SH-SY5Y (cell line): ENCODE measurements at regions not wholly inside any gene's neighbourhood (a gene's known extent, or its start where the extent isn't known, plus 50 kb on each side); places are given as distances from the start of the nearest gene placed in this dataset.

ENCODE experiments used
- GATA2 ChIP-seq: IDR thresholded peaks from 2 replicates; pipeline ENCODE4 v1.6.1; 2011; ENCODE audit warnings: mild to moderate bottlenecking, low read depth, low read length
- GATA3 ChIP-seq: IDR thresholded peaks from 2 replicates; pipeline ENCODE4 v1.6.1; 2011; ENCODE audit warnings: low read depth, mild to moderate bottlenecking, low read length, moderate library complexity

DNA sequence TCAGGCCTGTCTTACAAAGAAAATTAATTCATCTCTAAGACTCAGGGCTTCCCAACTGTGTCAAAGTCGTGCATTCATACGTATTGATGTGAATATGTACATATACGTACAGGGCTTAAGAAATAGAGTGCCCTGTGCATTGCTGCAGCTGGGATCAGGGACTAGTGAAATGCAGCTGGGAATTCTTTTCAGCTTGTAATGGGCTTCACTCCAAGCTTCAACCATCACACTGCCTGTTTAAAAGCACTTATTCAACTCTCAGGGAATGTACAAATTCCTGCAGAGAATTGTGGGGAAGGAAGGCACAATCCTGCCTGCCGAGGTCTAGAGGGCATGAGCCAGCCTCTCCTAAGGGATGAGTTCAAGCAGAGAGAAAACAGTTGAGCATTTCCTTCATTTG is 59.6 kb upstream of the MAN2A1 start:
- TF ChIP-seq GATA3 (no peak), GATA2 (no peak)

DNA sequence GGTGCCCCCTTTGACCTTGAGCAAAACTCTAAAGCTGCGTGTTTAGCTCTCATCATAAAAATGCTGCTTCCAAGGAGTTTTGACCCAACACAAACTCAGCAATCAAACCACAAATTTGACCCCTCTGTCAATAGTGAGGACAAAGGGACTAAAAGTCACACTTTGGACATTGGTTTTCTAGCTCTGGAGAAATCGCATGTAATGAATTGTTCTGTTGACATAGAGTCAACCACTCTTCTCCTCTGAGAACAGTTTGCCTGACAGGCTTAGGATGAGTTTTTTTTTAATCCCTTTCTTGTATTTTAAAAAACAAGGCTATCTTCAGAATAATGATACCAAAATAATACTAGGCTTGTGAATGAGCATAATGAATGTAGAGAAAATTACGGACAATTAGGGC is 61.1 kb upstream of the MAN2A1 start:
- TF ChIP-seq GATA3 (no peak), GATA2 (no peak)

DNA sequence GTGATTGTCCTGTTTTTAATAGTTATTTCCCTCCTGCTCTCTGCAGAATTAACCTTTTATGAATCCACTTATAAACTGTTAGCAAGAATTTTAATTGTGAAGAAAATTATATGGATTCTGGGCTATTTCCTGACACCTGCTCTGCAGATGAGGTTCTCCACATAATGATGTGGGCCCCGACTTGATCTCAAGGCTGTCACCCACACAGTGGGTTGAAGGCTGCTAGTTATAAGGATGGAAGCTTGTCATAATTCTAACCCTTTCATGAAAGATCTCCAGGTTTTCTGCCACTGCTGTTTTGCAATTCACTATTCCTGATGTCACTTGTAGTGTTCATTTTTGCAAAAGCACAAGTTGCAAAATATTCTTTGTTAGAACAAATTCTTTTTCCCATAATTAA is 69.1 kb upstream of the MAN2A1 start:
- no peak for TF ChIP-seq GATA3

DNA sequence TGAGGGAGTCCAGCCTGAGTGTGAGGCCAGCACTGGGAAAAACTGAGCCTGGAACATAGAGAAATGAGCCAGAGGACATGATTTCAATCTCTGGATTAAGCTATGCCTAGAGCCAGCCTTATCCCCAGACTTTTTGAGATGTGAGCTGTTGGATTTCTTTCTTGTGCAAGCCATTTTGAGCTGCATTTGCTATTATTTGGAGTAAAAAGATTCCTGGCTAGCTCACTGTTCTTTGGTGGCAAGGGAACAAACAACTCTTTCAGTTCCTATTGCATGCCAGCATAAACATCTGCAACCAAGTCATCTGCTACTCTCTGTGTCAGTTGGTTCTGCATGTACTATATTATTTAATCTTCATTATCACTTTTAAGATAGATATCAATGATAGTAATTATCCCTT is 70.1 kb upstream of the MAN2A1 start:
- no peak for TF ChIP-seq GATA2
- no peak for TF ChIP-seq GATA3

DNA sequence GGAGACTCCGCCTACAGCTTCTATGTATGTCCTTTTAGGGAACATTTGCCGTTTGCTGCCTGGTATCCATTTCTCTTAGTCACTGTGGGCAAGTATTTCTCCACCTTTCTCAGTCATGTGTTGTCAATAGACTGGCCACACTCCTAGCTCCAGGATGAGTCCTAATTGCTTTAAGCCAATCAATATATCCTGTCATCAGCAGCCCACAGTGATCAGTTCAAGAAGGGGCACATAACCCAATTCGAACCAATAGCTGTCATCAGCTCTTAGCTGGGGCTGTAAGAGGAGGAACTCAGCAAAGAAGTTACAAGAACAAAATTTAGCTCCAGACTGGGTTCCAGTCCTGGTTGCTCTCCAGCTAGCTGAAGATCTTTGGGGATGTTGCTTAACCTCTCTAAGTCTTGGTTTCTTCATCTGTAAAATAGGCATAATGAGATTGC is 70.7 kb upstream of the MAN2A1 start:
- TF ChIP-seq GATA3 (no peak), GATA2 (no peak)

DNA sequence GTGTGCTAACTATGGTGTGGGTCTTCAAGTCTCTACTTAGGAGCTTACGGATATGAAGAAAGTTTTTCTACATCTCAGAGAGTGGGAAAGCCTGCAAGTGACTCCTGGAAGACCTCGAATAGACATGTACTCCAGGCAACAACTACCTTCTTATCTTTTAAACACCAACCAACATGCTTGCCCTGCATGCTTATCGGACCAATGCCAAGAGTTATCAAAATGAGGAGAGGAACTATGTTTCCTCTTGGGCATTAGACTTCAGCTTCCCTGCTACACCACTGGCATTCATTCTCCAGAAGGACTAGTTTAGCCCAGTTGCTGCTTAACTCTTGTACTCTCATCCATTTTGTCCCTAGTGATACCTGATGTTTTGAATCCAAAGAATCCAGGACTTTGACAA is 74.7 kb upstream of the MAN2A1 start:
- TF ChIP-seq GATA3 = no peak
- no peak for TF ChIP-seq GATA2

DNA sequence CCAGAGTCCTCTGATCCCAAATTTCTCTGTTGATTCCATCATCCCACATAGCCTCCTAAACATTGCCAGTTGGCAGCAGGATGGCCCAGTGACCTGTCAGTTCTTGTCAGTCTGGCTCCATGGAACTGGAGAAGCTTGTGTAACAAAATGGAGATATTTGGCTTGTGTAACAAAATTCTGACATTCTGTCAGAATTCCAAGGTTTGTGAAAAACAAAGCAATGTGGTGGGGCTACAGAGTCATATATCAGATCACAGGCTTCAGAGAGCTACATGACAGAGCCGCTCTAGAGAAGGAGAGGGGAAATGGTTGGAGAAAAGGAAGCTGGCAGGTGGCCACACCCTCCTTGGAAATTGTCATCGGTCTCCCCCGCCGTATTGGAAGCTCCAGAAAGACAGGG is 75.4 kb upstream of the MAN2A1 start:
- TF ChIP-seq GATA2 = no peak

DNA sequence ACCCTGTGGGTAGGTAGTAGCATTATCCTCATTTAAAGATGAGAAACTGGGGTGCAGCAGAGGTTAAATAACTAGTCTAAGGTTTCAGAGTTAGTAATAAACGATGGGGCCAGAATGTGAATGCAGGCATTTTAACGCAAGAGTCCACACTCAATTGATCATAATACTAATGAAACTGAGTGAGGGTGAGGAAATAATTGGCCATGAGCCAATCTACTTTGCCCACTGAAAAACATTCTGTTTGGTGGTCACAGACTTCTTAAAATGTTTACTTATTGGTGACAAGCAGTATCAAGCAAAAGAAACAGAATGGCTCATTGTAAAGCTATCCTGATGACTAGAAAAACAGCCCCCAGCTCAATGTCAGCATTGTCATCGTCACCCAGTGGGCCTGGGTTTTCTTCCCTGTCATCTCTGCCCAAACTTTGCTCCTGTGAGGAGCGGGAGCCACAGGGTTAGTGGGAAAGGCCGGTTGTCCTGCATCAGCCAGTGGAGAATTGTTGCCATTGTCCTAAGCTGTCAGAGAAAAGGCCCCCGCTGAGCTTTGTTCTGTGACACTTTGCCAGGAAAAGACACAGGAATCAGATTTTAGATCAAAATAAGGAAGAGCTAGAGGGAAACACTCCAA is 77.3 kb upstream of the MAN2A1 start:
- TF ChIP-seq GATA3 = no peak
- TF ChIP-seq GATA2 = no peak

DNA sequence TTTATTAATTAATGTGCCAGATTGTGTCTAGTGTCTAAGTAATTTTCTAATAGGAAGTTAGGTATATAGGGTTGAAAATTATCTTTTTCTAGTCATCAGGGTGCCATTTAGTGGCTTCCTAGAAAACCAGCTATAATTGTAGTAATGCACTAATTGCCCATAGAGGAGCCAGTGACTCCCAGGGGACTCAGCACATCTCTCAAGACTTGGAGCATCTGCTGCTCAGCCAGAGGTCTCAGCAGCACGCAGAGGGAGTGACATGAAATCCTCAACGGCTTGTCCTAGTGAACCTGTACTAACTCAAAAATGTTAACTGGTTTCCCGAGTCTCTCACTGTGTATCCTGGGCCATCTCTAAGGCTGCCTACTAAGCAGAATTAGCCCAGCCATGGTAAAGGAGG is 78.2 kb upstream of the MAN2A1 start:
- no peak for TF ChIP-seq GATA2
- no peak for TF ChIP-seq GATA3

DNA sequence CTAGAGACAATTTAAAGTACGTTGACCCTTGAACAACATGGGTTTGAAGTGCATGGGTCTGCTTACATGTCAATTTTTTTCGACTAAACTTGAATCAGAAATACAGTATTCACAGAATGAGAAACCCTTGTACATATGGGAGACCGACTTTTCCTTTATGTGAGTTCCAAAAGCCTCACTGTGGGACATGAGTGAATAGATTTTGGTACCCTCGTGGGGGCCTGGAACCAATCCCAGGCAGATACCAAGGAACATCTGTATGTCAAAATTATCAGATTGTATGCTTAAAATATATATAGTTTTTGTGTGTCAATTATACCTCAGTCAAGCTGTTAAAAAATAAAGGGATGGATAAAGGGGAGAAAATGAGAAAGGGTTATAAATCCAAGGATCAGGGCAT is 78.7 kb upstream of the MAN2A1 start:
- no peak for TF ChIP-seq GATA2
- TF ChIP-seq GATA3 = no peak

DNA sequence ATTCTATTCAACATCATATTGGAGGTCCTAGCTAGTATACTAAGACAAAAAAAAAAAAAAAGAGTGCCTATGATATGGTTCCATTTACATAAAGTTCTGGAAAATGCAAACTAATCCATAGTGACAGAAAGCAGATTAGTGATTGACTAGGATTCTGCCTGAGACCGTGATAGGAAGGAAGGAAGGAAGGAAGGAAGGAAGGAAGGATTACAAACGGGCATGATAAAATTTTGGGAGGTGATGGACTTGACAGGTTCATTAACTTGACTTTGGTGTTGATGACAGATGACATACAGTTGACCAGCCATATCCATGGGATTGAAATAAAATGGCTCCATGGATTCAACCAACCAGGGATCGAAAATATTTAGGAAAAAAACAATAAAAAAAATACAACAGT is 79.1 kb upstream of the MAN2A1 start:
- TF ChIP-seq GATA3 (no peak), GATA2 (no peak)

DNA sequence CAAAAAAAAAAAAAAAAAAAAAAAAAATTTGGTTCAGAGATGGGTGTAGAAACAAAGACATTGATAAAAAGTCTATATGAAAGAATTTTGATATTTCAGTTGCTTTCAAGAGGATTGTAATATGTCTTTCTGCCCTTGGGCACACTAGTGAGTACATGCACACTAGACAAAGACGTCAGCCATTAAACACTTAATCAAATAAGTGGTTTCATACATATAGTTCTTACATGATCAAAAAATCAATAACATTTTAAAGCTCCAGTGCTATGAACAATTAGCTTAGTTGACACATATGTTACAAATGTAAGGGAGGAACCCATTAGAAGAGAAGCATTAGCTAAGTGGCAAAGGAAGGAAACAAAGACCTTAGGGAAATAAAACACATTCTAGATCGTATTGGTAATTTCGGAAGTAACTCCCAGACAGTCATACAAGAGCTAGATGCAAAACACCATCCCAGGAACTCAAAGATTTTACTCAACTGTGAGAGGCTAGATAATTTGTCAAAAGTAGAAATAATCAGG is 84.5 kb upstream of the MAN2A1 start:
- no peak for TF ChIP-seq GATA2

DNA sequence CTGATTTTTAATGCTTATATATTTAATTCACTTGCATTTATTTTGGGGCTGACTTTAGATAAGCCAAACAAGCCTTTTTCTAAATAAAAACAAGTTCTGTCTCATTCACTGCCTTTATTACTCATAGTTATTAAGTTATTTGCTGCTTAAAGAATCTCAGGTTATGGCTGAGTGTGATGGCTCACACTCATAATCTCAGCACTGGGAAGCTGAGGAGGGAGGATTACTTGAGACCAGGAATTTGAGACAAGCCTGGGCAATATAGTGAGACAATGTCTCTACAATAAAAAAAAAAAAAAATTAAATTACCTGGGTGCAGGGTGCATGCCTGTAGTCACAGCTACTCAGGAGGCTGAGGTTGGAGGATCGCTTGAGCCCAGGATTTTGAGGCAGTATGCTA is 85.0 kb upstream of the MAN2A1 start:
- TF ChIP-seq GATA3 (no peak), GATA2 (no peak)

DNA sequence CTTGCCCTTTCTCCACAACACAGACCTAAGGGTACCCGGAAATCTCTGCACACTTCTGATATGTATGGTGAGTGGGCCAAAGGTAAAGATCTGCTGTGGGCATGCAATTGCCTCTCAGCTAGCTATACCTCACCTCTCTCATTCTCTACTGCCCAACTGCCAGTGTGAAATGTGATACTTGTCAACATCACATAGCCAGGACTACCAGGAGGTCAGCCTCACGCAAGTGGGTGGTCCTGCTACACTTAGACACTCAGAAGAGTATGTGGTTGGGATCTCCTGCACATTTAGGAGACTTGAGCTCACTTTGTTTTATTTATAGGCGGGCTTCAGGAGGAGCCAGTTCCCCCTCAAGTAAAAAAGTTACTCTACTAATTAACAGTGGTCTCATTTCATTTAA is 88.0 kb upstream of the MAN2A1 start:
- no peak for TF ChIP-seq GATA3
- no peak for TF ChIP-seq GATA2

DNA sequence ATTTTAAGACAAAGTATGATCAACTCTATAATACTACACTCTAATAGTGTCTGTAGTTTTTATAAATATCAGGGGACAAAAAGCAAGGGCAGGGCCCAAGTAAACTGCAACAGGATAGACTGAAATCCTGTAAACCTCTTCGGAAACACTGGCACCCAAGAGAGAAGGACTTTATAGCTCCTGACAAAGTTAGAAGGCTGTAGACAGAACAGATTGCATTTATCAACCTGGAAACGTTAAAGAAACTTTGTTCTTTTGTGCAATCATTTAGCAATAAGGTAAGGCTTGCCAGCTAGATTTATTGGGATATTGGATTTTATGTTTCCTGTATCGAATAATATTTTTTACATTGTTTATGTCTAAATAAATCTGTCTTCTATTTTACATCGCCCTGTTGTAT is 91.8 kb upstream of the MAN2A1 start:
- no peak for TF ChIP-seq GATA2
- TF ChIP-seq GATA3 = no peak

DNA sequence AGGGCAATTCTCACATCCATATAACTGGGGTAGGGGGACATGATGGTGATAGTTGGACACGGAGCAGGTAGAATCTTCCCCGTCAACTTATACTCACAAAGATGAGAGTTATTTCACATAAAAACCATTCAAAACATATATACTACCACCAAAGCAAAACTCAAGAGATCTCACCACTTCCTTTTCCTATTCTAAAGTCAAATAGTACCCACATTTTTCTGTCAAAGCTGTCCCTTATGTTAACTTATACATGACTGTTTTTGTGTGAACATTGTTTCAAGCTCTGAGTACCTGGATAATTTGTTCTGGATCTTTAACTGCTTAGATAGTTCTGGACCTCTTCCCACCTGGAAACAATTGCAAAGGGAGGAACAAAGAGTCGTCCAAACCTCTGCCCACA is 95.5 kb upstream of the MAN2A1 start:
- TF ChIP-seq GATA2 = no peak
- TF ChIP-seq GATA3 = no peak
